GM18519 (cell line): ENCODE measurements at regions not wholly inside any gene's neighbourhood (a gene's known extent, or its start where the extent isn't known, plus 50 kb on each side); places are given as distances from the start of the nearest gene placed in this dataset.
A peak's percentile ranks its signal among the peaks of the same experiment; 100 is the strongest.
"Not testable (repeated sequence)": the region's sequence is repeated elsewhere in the genome, so short reads cannot be mapped to it uniquely, and the experiment has no call there.

Experiments used
- ATAC-seq: cut with Tn5 transposase; IDR thresholded peaks from one replicate; pipeline ENCODE4 v1.9.1; 2021; ENCODE audit warnings: mild to moderate bottlenecking, moderate library complexity; ENCODE audit not compliant: unreplicated experiment, low FRiP score

DNA sequence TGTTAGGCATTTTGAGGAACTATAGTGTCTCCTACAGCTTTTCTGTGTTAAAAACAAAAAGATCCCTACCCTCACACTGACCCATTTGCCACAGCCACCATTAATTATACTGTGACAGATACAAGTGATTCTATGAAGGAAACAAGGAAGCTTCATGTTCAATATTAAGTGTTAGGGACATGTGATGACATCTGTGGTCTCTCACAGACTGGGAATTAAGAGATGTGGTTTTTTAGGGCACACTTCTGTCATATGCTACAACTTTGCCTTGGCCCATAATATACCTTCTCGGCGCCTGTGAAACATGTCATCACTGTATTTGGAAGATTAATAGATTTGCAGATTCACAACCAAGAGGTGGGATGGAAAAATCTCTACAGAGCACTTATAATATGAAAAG, 102.9 kb upstream of the TCF21 start:
- no peak for ATAC-seq

DNA sequence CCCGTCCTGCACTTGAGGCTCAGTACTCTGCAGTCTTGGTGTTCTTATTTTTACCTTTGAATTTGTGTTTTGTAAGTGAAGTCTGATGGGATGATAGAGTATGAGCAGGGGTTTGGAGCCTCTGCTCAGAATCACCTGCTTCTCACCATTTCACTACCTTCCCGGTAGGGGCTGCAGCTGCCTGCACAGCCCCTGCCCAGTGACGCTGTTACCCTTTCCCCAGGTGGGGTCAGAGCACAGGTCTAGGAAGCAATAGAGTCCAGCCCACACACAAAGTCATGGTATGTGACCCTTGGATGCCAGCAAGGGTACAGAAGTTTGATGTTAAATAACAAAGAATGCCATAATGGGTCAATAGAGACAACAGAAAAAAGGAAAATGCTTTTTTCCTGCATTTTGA, 101.8 kb upstream of the TCF21 start:
- no peak for ATAC-seq

DNA sequence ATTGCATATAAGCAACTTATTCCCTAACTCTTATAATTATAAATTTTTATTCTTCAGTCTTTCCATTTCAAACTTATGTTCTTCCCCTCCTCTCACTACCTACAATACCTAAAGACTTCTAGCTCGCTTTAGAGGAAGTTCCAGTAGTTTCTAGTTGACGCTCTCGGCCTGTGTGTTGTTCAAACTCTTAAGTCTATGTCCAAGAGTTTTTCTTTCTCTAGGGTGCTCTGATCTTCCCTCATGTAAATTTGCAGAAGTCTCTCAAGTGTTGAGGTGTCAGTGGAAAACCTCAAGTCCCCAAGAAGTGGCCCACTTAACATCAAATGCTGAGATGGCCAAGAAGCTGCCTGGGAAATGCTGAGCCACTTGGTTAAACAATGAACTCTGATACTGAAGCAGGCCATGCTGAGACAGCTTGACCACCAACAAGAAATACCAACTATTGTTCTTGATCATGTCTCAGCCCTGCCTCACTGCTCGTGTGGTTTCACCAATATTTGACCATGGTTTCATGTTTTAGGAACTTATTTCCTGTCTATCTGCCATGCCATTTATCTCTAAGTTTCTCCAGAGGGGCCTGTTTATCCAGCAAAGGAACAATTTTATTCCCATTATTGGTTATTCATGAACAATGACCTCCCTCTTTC, 100.9 kb upstream of the TCF21 start:
- ATAC-seq, result no peak

DNA sequence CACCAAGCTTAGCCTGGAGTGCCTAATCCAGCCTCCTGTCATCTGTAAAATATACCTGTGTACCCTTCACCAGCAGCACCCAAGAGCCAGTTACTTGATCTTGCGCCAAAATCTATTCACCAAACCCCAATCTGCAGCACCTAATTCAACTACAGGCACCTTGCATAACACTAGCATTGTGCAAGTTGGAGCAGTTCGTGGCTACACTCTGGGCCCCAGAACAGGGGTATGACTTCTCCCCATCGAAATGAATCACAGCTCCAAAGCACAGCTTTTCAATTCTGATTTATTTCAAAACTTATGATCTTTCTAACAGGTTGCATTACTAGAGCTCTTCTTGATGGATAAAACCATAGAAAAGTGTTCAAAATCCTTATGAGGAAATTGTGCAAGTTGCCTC, 100.4 kb upstream of the TCF21 start:
- ATAC-seq, result no peak

DNA sequence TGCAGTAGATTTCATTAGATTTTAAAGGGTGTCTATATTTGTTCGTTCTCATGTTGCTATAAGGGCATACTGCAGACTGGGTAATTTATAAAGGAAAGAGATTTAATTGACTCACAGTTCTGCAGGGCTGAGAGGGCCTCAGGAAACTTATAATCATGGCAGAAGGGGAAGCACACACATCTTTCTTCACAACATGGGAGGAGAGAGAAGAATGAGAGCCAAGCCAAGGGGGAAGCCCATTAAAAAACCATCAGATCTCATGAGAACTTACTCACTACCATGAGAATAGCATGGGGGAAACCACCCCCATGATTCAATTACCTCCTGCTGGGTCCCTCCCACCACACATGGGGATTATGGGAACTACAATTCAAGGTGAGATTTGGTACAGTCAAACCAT, 99.5 kb upstream of the TCF21 start:
- not testable (repeated sequence) for ATAC-seq

DNA sequence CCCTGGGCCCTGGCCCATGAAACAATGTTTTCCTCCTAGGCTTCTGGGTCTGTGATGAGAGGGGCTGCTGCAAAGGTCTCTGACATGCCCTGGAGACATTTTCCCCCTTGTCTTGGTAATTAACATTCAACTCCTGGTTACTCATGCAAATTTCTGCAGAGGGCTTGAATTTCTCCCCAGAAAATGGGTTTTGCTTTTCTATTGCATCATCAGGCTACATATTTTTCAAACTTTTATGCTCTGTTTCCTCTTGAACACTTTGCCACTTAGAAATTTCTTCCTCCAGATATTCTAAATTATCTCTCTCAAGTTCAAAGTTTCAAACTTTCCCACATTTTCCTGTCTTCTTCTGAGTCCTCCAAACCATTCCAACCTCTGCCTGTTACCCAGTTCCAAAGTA, 98.2 kb upstream of the TCF21 start:
- not testable (repeated sequence) for ATAC-seq

DNA sequence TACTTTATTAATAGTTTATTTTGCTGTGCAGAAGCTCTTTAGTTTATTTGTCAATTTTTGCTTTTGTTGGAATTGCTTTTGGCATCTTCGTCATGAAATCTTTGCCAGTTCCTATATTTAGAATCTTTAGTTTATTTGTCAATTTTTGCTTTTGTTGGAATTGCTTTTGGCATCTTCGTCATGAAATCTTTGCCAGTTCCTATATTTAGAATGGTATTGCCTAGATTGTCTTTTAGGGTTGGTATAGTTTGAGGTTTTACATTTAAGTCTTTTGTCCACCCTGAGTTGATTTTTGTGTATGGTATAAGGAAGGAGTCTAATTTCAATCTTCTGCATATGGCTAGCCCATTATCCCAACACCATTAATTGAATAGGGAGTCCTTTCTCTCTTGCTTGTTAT, 93.9 kb upstream of the TCF21 start:
- not testable (repeated sequence) for ATAC-seq

DNA sequence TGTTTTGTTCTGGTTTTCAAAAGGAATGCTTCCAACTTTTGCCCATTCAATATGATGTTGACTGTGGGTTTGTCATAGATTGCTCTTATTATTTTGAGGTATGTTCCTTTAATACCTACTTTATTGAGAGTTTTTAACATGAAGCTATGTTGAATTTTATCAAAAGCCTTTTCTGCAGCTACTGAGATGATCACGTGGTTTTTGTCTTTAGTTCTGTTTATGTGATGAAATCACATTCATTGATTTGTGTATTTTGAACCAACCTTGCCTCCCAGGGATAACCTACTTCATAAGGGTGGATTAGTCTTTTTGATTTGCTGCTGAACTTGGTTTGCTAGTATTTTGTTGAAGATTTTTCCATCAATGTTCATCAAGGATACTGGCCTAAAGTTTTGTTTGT, 92.7 kb upstream of the TCF21 start:
- no peak for ATAC-seq

DNA sequence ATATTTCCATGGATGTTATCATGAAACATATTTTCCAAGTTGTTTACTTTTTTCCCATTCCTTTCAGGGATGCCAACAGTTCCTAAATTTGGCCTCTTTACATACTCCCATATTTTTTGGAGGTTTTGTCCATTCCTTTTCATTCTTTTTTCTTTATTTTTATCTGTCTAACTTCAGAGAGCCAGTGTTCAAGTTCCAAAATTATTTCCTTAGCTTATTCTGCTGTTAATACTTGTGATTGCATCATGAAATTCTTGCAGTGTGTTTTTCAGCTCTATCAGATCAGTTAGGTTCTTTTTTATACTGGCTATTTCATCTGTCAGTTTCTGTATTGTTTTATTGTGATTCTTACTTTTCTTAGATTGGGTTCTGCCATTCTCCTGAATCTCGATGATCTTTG, 89.9 kb upstream of the TCF21 start:
- no peak for ATAC-seq

DNA sequence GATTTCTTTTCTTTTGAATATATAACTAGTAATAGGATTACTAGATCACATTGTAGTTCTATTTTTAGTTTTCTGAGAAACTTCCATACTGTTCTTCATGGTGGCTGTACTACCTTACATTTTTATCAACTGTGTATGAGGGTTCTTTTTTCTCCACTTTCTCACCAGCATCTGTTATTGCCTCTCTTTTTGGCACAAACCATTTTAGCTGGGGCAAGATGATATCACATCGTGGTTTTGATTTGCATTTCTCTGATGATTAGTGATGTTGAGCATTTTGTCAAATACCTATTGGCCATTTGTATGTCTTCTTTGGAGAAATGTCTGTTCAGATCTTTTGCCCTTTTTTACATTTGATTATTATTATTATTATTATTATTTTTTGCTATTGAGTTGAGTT, 86.1 kb upstream of the TCF21 start:
- ATAC-seq, result no peak

DNA sequence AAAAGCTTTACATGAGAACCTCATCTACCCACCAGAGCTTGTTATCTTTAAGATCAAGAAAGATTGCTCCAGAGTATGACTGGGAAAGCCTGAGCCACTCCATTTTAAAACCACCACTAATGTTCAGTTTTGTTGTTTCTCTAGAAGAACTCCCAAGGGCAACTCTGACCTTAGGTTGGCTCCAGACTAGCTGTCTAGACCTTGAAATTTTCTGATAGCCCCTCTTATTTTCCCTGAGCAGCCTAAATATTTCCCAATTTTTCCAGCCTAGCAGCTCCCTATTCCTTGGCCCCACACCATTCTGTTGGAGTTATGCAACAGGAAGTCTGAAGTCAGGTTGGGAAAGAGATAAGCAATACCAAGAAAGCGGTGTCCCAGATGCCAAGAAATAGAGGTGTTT, 84.6 kb upstream of the TCF21 start:
- no peak for ATAC-seq

DNA sequence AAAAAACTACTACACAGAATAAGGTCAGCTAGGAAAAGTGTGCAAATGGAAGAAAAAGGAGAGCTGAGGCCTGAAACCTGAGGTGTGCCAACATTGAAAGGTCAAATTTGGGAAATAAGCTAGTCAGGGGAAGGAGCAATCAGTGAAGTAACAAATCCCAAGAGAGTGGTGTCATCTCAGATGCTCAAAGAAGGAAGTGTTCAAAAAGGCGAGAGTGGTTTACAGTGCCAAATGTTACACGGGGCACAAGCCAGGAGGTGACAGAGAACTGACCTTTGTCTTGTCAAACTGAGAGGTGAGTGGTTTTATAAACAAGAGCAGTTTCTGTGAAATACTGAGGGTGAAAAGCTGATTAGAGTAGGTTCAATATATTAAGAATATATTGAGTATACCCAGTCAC, 83.0 kb upstream of the TCF21 start:
- no peak for ATAC-seq

DNA sequence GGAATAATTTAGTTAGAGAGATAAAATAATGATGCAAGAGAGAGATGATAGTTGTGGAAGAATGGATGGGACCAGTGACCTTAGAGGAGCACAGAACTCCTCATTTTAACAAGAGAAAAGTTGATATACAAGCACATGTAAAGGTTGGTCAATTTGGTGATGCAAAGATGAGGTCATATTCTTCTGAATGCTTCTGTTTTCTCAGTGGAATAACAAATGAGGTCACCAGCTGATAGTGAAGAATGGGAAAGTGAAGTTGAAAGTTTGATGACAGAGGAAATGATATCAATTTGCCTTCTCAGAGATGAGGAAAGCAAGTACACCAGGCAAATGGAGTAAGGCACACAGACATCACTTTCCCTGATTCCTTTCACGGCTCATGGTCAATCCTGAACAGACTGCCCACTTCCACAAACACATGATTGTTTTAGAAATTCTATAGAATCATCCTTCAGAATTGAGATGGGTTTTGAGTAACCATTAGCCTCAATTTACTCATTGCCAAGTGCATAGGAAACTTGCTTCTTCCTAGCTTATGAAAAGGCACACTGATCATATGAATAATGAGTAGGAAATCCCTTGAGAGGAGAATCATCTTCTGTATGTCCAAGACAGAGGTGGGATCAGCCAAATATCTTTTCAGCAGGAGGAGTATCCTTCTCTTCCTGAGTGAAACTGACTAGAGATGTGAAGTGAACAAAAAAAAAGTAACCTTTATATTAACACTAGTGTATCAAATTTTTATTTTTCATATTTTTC, 82.4 kb upstream of the TCF21 start:
- no peak for ATAC-seq

DNA sequence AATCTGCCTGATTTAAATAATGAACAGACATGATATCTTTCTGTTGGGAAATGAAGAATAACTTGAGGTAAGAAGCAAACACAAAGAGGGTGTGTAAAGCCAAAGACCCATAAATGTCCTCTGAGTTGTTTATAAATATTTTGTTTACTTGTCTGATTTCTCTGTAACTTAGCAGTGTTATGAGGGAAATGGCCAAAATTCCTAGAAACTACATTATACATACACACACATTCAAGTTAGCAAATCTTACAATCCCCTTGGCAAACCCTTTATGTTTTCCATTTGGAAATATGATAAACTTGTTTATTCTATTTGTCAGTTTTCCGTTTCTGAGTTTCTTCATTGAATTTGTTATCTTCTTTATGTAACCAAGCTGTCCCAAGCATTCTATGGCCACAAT, 81.4 kb upstream of the TCF21 start:
- no peak for ATAC-seq

DNA sequence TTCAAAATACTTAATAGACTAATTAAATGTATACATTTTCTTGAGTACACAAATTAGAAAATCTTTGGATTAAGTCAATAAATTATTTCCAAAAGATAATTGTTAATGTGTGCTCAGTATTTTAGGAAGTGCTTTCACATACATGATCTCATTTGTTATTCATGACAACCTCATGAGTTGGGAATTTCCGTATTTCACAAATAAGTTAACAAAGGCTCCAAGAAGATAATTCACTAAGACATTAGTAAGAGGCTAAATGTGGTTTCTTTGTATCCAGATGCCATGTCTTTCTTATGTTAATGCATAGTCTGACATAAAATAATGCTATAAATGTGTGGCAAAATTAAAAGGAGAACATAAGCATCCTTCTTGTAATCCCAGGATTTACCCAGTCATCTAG, 79.5 kb upstream of the TCF21 start:
- ATAC-seq, result no peak

DNA sequence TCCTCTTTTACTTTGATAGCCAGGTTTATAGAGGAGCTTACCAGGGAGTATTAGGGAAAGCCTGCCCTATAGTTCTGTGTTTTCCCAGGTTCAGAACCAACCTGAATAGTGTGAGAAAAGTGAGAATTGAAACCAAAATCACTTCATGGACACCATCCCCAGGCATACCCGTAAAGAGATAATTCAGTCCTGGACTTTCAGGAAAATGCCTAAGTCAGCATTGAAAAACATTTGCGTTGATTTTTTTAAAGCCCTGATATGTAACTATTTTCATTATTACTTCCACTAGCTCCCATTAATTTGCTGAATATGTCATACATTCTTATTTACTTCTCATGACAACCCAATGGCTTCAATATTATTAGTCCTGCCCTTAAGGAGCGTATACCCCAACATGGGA, 77.4 kb upstream of the TCF21 start:
- ATAC-seq, result no peak

DNA sequence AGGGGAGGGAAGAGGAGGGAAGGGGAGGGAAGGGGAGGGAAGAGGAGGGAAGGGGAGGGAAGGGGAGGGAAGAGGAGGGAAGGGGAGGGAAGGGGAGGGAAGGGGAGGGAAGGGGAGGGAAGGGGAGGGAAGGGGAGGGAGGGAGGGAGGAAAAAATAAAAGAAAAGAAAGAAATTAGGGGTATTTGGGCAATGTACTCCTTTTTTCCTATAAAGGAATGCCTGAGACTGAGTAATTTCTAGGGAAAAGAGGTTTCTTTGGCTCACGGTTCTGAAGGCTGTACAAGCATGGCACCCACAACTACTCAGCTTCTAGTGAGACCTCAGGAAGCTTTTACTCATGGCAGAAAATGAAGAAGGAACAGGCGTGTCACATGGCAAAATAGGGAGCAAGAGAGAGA, 76.5 kb upstream of the TCF21 start:
- not testable (repeated sequence) for ATAC-seq

DNA sequence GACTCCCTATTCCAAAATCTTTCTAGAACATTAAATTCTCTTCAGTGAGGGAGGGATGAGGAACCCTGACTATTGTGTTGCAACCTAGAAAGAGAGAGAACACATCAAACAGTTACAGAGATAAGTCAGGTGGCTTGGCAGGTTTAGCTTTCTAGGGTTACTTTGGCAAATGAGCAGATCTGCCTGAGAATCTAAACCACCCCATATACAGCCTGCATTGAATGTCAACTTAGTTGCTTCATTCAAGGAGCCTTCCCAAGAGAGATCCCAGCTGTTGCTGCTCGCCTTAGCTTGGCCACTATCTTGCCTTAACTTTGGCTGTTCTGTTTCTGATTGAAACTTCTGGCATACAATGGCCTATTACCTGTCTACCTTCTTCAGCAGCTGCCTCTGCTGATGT, 74.7 kb upstream of the TCF21 start:
- no peak for ATAC-seq

DNA sequence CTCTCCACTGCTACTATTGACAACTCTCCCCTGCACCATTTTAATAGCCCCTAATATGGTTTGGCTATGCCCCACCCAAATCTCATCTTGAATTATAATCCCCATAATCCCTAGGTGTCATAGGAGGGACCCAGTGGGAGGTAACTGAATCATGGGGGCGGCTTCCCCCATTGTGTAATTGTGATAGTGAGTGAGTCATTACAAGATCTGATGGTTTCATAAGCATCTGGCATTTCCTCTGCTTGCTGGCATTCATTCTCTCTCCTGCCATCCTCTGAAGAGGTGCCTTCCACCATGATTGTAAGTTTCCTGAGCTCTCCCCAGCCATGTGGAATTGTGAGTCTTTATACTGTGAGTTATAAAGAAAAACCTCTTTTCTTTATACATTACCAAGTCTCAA, 74.1 kb upstream of the TCF21 start:
- no peak for ATAC-seq

DNA sequence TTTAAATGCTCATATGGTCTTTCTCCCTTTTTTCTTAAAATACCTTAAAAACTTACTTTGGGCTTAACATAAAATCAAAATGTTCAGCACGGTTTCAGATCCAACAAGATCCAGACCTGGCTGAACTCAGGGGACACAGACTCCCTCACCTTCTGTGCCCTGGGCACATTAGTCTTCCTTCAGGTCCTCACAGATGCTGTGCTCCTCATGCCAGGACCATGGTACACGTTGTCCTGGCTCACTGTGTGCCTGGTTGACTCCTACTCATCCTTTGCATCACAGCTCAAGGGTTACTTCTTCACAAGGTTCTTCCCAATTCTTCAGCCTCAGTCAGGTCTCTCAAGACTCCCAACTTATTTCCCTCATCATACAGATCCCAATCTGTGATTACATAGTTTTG, 73.6 kb upstream of the TCF21 start:
- no peak for ATAC-seq

DNA sequence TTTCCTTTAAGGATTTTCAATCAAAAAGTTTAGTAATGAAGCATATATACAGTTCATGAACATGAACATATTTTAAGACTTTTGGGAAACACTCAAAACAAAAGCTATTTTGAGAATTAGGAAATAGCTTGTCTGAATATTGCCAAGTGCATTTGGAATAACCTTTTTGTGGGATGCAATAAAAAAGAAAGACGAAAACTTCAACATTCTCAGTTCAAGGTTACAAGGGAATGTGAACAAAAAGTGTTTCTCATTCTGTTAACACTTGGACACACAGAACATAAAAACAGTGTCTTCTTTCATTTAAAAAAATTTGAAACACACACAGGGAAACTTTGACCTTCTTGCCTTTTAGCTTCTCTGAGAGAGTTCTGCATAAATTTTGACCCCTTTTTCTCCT, 72.7 kb upstream of the TCF21 start:
- no peak for ATAC-seq

DNA sequence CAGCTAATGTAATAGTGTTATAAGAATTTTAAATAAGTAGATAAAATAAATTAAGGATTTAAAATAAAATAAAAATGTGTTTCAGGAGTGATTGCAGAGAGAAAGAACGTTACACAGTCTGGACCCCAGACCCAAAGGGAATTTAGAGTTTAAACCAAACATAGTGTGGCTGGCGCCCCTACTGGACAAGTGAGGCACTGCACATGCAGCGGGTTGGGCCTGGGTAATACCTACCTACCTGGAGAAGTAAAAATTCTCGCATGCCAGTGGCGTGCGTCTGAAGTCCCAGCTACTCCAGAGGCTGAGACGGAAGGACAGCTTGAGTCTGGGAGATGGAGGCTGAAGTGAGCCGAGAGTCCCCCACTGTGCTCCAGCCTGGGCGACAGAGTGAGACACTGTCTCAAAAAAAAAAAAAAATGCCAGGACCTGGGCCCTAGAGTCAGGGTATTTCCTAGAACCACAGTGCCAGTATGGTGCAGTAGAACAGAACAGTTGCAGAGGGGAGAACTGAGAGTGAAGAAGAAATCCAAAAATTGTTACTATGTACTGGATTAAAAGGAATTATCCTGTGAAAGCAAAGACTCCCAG, 71.4 kb upstream of the TCF21 start:
- ATAC-seq, result peak; percentile 71
